HFFc6 (cell line): ENCODE measurements at regions not wholly inside any gene's neighbourhood (a gene's known extent, or its start where the extent isn't known, plus 50 kb on each side); places are given as distances from the start of the nearest gene placed in this dataset.

ENCODE experiments used
- DNase-seq: peaks from one replicate; pipeline ENCODE4 v3.0.0-alpha.2; 2018
- H3K27ac Mint-ChIP-seq: 2 replicates; pipeline ENCODE4 v1.8.0; 2020; ENCODE audit warnings: mild to moderate bottlenecking, mixed read lengths
- H3K27me3 Mint-ChIP-seq: 2 replicates; pipeline ENCODE4 v1.8.0; 2021; ENCODE audit warnings: mild to moderate bottlenecking, moderate library complexity, mixed read lengths; ENCODE audit not compliant: insufficient read depth
- H3K36me3 Mint-ChIP-seq: 2 replicates; pipeline ENCODE4 v1.8.0; 2021; ENCODE audit warnings: low read depth, mixed read lengths
- H3K4me1 Mint-ChIP-seq: 2 replicates; pipeline ENCODE4 v1.8.0; 2020; ENCODE audit warnings: low read depth, mixed read lengths
- H3K4me3 Mint-ChIP-seq: 2 replicates; pipeline ENCODE4 v1.8.0; 2020; ENCODE audit warnings: mild to moderate bottlenecking, moderate library complexity, mixed read lengths
- H3K9me3 Mint-ChIP-seq: 2 replicates; pipeline ENCODE4 v1.8.0; 2020; ENCODE audit warnings: mild to moderate bottlenecking, mixed read lengths
- CTCF ChIP-seq: fragments of 200-600 bp; sonication (generic); IDR thresholded peaks from 2 replicates; pipeline ENCODE4 v1.5.0; 2021; ENCODE audit warnings: antibody characterized with exemption, mild to moderate bottlenecking

DNA sequence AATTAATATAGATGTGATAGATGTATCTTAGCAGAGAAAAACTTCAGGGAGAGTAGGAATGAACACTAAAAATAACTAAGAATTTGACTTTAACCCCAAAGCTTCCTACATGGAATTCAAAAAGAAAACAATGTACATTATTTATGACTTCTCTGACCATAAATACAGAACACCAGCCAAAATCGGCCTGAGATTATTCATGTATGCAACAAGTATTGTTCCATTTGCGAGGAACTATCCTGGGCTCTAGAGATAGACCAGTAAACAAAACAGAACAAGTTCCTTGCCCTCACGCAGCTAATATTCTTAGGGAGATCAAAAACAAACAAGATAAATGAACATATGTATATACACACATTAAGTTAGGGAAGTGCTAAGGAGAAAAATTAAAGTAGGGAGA lies 432.3 kb upstream of the SOX5 start:
- peaks cover 40% of the 10 kb centered on the region for H3K9me3 Mint-ChIP-seq
- H3K36me3 Mint-ChIP-seq = no peaks in the 10 kb centered on the region
- TF ChIP-seq CTCF = no peak
- DNase-seq = no peak
- H3K27ac Mint-ChIP-seq = no peak overlapping the region
- no peaks in the 10 kb centered on the region for H3K4me1 Mint-ChIP-seq
- H3K4me3 Mint-ChIP-seq = no peak overlapping the region
- H3K27me3 Mint-ChIP-seq = no peaks in the 10 kb centered on the region

GRCh38 chr12:24379861-24380521 lies 430.5 kb upstream of the SOX5 start:
- no peak overlapping the region for H3K4me3 Mint-ChIP-seq
- H3K36me3 Mint-ChIP-seq = no peaks in the 10 kb centered on the region
- no peak for DNase-seq
- H3K27me3 Mint-ChIP-seq = no peaks in the 10 kb centered on the region
- H3K9me3 Mint-ChIP-seq = peaks cover 45% of the 10 kb centered on the region
- no peak for TF ChIP-seq CTCF
- no peak overlapping the region for H3K27ac Mint-ChIP-seq
- no peaks in the 10 kb centered on the region for H3K4me1 Mint-ChIP-seq

DNA sequence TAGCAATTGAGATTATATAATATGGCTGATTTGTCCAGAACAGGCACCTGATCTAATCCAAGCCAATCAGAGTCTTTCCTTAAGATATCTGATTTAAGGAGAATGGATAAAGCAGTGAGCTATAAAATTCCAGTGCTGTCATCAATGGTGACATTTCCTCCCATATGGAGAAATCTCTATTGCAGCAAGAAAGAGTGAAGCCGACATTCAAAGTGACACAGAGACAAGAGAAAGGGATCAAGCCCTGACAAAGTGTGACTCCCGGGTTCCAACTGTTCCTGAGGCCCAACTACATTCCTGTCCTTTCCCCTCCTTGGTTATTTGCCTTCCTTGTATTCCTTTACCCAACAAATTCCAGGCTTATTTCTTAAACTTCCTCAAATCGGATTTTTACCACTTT lies 430.0 kb upstream of the SOX5 start:
- no peak overlapping the region for H3K27ac Mint-ChIP-seq
- no peaks in the 10 kb centered on the region for H3K27me3 Mint-ChIP-seq

GRCh38 chr12:24378548-24379407 lies 429.3 kb upstream of the SOX5 start:
- H3K36me3 Mint-ChIP-seq = no peaks in the 10 kb centered on the region; the same call in 1 of the 2 replicates
- H3K4me3 Mint-ChIP-seq = no peak overlapping the region
- no peak for TF ChIP-seq CTCF
- peaks cover 45% of the 10 kb centered on the region for H3K9me3 Mint-ChIP-seq
- no peaks in the 10 kb centered on the region for H3K4me1 Mint-ChIP-seq
- H3K27me3 Mint-ChIP-seq = no peaks in the 10 kb centered on the region
- no peak for DNase-seq
- no peak overlapping the region for H3K27ac Mint-ChIP-seq

More for the DNA sequence above, 430.0 kb upstream of the SOX5 start:
- TF ChIP-seq CTCF = no peak
- Mint-ChIP-seq H3K4me3 (no peak overlapping the region), H3K36me3 (no peaks in the 10 kb centered on the region; the same call in 1 of the 2 replicates), H3K4me1 (no peaks in the 10 kb centered on the region), H3K9me3 (peaks cover 44% of the 10 kb centered on the region)
- no peak for DNase-seq

DNA sequence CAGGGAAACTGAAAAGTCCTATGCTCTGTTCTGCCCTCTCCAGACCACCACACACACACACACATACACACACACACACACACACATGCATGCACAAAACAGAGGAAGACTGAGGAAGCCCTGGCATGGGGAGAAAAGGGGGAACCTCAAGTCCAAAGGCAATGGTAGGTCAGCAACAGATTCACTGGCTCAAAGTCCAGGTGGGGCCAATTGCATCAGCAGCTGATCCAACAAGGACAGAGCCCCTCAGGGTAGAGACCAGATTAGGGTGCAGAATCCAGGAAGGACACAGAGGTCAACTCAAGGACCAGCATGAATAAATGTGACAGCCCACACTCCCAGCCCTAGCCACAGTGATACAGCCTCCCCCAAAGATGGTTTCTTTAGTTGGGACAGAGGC lies 425.0 kb upstream of the SOX5 start:
- Mint-ChIP-seq H3K4me1 (no peaks in the 10 kb centered on the region), H3K4me3 (no peak overlapping the region), H3K9me3 (peaks cover 56% of the 10 kb centered on the region), H3K36me3 (no peaks in the 10 kb centered on the region; the same call in 1 of the 2 replicates), H3K27ac (no peak overlapping the region), H3K27me3 (no peaks in the 10 kb centered on the region)
- no peak for DNase-seq
- no peak for TF ChIP-seq CTCF
